Fibroblast of pulmonary artery (primary cell): ENCODE measurements at regions not wholly inside any gene's neighbourhood (a gene's known extent, or its start where the extent isn't known, plus 50 kb on each side); places are given as distances from the start of the nearest gene placed in this dataset.

ENCODE experiments used
- DNase-seq: peaks from one replicate; pipeline ENCODE4 v3.0.0-alpha.2; 2010; ENCODE audit warnings: low read depth
- H3K4me3 ChIP-seq: replicated peaks from 2 replicates; pipeline ENCODE4 v1.5.1; 2011; ENCODE audit warnings: low read depth, mild to moderate bottlenecking, control low read depth, low read length, moderate library complexity
- CTCF ChIP-seq: IDR thresholded peaks from 2 replicates; pipeline ENCODE4 v1.5.1; 2011; ENCODE audit warnings: mild to moderate bottlenecking, control low read depth, low read length, inconsistent platforms; ENCODE audit errors: missing control alignments

- no peak for TF ChIP-seq CTCF
- no peak overlapping the region for H3K4me3 ChIP-seq
- no peak for DNase-seq
Measured at GRCh38 chr2:116832148-116832547, 982.3 kb upstream of the DDX18 start.

- no peak overlapping the region for H3K4me3 ChIP-seq
- DNase-seq: no peak
- no peak for TF ChIP-seq CTCF
Measured at GRCh38 chr2:116833052-116833451, 981.4 kb upstream of the DDX18 start.

GRCh38 chr2:116842164-116842563 is 972.3 kb upstream of the DDX18 start:
- H3K4me3 ChIP-seq: no peak overlapping the region
- TF ChIP-seq CTCF: no peak
- no peak for DNase-seq

- no peak for TF ChIP-seq CTCF
- DNase-seq: no peak
- H3K4me3 ChIP-seq: no peak overlapping the region
Measured at GRCh38 chr2:116859708-116860107, 954.8 kb upstream of the DDX18 start.

- no peak overlapping the region for H3K4me3 ChIP-seq
- TF ChIP-seq CTCF: no peak
- no peak for DNase-seq
Measured at GRCh38 chr2:116874021-116874420, 940.5 kb upstream of the DDX18 start.

GRCh38 chr2:116877274-116877673 is 937.2 kb upstream of the DDX18 start:
- H3K4me3 ChIP-seq: no peak overlapping the region
- DNase-seq: no peak
- no peak for TF ChIP-seq CTCF

- no peak for TF ChIP-seq CTCF
- no peak overlapping the region for H3K4me3 ChIP-seq
- no peak for DNase-seq
Measured at GRCh38 chr2:116877944-116878343, 936.5 kb upstream of the DDX18 start.
